Left renal cortex interstitium (tissue), 4 donors: ENCODE measurements at regions not wholly inside any gene's neighbourhood (a gene's known extent, or its start where the extent isn't known, plus 50 kb on each side); places are given as distances from the start of the nearest gene placed in this dataset.

Experiments used
- DNase-seq, 4 donors: peaks; one replicate each; pipeline ENCODE4 v3.0.0-alpha.2; 2013; ENCODE audit warnings: low read depth in 4 of 4, low spot score in 2 of 4, missing footprints in 1 of 4

DNA sequence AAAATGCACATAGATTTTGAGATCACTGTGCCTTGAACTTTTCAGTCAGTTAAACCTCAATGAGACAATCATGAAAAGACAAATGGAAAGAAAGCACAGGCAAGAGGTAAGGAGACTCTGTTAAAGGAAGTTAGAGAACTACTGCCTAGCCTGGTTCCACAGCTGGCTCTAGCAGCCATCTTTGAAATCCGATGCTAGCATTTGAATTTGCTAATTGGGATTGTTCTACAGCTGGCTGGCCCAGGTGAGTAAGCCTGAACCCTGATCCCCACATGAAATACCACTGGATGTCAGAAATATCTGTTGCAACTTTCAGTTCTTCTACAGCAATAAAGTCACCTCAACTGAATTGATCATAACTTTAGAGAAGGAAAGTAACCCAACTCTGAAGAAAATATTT lies 315.2 kb upstream of the CHAC2 start:
- no peak for DNase-seq

- DNase-seq = no peak
Observed at GRCh38 chr2:53450923-53451322, 316.7 kb upstream of the CHAC2 start.

- DNase-seq = no peak
Observed at GRCh38 chr2:53448591-53448990, 319.0 kb upstream of the CHAC2 start.

GRCh38 chr2:53448086-53448485 lies 319.5 kb upstream of the CHAC2 start:
- no peak for DNase-seq

DNA sequence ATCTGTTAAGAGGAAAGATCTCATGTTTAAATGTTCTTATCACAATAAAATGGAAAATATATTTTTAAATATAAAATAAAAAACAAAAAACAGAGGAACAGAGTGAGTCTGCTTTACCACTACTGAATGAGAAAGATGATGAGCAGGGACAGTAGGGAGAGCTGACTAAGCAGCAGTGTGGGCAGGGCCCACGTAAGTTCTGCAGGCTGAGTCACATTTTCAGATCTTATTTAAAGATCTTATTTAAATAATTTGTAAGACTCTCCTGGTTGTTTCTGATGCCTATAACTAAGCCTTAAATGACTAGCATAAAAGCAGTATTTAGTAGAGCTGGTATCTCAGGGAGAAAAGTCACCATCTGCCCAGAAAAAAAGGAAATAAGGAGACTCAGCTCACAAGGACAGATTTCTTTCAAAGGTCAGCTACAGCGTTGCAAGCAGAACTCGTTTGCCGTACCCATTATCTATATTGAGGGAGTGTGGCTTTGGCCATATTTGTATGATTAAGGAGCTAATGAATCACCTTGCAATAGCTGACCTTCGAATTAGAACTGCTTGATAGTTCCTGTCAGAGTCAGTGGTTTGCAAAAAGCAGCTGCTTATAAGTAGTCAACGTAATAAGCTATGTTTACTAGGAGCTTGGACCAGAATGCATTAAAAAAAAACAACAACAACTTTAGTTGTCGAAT lies 322.1 kb upstream of the CHAC2 start:
- no peak for DNase-seq

DNA sequence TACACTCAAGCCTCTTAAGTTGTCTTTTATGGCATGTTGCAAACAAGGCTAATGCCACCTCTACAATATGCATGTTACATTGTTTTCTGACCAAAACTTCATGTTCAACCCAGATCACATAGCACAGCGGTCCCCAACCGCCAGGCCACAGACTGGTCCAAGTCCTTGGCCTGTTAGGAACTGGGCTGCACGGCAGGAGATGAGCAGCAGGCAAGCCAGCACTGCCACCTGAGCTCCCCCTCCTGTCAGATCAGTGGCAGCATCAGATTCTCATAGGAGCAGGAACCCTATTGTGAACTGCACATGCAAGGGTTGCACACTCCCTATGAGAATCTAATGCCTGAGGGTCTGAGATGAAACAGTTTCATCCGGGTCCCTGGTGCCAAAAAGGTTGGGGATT lies 324.8 kb upstream of the CHAC2 start:
- DNase-seq = no peak

GRCh38 chr2:53442093-53442492 lies 325.5 kb upstream of the CHAC2 start:
- no peak for DNase-seq

- DNase-seq = no peak
Observed at GRCh38 chr2:53438692-53439091, 328.9 kb upstream of the CHAC2 start.

DNA sequence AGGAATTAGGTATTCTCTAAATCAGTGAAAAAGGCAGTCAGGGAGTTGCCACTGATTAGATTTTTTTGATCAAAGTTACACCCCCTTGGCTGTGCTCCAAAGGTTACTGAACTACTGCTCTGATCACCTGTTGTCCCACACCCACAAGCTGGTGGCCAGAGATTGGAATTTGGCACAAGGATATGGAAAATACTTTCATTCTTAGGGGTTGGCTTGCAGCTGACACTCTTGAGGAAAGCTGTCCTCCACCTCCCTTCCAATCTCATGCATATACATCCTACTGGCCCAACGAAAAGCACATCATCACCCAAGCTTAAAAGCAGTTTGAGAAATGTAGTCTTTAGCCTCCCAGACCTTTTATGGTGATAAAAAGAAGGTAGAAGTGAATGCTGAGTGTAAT lies 329.5 kb upstream of the CHAC2 start:
- no peak for DNase-seq

- DNase-seq = no peak
Observed at GRCh38 chr2:53437371-53437770, 330.2 kb upstream of the CHAC2 start.

DNA sequence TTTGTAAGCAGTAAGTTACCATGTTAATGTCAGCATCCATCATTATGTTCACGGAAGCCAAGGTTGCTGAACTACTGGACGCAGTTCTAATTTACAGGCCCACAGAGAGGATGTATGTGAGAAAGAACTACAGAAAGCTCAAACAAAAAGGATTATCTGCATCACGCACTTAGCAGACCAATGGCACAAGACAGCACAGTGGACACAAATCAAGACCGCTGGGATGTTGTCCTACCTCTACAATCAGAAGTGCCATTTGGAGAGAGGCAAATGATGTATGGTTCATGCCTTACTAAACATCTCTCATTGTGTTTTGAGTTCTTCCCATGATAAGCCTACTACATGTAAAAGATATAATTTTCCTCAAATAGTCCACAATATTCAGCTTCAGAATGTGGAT lies 330.7 kb upstream of the CHAC2 start:
- no peak for DNase-seq

GRCh38 chr2:53435610-53436009 lies 332.0 kb upstream of the CHAC2 start:
- DNase-seq = no peak

GRCh38 chr2:53434466-53434865 lies 333.1 kb upstream of the CHAC2 start:
- no peak for DNase-seq

DNA sequence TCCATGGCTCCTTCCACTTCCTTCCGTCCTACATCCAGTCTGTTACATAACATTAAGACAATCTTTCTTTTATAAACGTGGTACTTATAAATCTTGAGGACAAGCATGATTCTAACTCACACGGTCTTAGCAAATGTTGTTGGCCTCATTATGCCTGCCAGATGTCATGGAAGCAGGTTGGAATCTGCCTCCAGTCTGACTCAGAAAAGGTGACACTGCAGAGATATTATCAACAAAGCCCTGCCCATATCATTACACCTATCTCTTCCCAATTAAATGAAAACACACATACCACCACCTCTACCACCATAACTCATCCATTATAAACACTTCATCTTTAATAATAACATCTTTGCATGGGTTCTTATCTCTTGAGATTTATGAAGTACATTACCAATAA lies 334.7 kb upstream of the CHAC2 start:
- DNase-seq = no peak

GRCh38 chr2:53429901-53430300 lies 337.7 kb upstream of the CHAC2 start:
- no peak for DNase-seq

GRCh38 chr2:53424902-53425301 lies 342.7 kb upstream of the CHAC2 start:
- DNase-seq = no peak

DNA sequence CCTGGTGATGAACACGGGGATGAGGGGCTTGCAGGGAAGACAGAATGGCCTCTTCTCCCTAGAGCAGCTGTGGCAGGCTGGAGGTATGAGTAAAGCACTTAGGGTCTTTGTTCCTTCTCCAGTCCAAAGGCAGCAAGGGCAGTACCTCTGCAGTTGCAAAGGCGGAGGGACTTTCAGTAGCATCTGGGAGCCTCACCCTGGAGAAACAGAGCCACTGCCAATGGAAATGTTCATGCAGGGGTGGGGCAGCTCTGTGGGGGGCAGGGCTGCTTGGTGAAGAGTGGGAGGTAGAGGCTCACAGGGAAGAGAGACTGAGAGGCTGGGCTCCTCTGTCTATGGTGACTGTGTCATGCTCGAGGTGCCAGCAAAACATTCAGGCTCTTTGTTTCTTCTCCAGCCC lies 344.1 kb upstream of the CHAC2 start:
- DNase-seq = no peak

- no peak for DNase-seq
Observed at GRCh38 chr2:53422979-53423378, 344.6 kb upstream of the CHAC2 start.

DNA sequence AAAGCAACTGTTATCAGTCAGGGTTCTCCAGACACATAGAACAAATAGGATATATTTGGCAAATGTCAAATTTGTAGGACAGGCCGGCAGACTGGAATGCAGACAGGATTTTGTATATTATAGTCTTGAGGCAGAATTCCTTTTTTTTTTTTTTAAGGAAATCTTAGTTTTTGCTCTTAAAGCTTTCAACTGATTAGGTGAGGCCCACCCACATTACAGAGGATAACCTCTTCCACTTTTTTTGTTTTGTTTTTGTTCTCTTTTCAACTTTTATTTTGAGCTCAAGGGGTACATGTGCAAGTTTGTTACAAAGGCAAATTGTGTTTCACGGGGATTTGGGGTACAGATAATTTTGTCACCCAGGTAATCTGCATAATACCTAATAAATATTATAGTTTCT lies 350.2 kb upstream of the CHAC2 start:
- no peak for DNase-seq

DNA sequence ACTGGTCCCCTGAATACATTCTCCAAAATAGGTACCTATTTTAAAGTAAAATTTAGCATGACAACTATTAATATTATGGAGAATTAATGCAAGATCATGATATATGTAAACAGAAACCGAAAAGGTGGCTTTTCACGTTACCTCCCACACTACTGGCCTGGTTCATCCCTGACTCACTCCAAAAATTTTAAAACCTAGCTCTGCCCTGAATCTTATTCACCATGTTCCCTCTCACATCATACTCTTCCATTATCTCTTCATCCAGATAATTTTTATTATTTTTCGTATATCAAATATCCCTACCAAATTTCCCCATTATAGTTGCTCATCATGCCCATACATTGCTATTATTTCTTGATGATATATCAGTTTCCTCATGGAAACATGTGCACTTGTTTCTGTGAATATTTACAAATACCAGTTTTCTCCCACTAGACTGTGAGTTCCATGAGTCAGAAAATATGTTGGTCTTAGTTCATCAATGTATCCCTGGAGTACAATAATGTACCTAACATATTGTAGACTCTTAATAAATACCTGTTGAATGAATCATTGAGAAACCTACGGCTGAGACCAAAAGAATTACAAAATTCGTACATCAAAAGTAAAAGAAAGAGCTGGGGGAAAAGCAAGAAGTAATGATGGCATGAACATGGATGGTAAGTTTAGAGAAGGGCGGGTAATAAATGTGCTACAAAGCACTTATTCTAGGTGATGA lies 360.1 kb upstream of the CHAC2 start:
- no peak for DNase-seq

DNA sequence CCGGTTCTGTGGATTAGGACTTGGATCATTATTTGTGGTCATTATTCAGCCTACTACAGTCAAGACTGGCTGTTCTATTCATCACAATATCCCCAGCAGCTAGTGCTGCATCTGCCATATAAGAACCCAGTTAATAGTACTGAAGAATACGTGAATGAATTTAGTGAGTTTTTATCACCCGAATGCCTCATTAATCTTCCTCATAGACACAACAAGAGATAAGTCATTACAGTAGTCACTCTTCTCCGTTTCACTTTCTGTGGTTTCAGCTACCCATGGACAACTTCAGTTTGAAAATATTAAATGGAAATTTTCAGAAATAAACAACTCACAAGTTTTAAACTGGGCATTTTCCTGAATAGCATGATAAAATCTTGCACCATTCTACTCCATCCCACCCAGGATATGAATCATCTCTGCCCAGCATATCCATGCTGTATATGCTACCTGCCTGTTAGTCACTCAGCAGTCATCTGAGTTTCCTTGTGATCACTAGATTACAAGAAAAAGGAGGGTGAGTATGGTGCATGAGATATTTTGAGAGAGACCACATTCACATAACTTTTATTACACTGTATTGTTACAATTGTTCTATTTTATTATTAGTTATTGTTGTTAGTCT lies 363.7 kb upstream of the CHAC2 start:
- no peak for DNase-seq

DNA sequence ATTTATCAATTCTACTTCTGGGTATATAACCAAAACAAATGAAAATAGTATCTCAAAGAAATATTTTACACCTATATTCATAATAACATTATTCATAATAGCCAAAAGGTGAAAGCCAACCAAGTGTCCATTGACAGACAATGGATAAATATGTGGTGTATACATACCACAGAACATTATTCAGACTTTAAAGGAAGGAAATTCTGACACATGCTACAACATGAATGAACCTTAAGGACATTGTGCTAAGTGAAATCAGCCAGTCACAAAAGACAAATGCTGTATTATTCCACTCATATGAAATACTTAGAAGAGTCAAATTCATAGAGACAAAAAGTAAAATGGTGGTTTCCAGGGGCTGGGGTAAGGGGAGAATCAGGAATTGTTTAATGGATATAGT lies 370.5 kb upstream of the CHAC2 start:
- no peak for DNase-seq
